NCI-H345 treated with DMSO at 0.1 percent for 48 hours (cell line): ENCODE measurements at regions not wholly inside any gene's neighbourhood (a gene's known extent, or its start where the extent isn't known, plus 50 kb on each side); places are given as distances from the start of the nearest gene placed in this dataset.

ENCODE experiments used
- DNase-seq: peaks from one replicate; lab custom pipeline; 2025; ENCODE audit not compliant: unreplicated experiment; lab: John Stamatoyannopoulos, UW

GRCh38 chr11:134514354-134514951 lies 102.4 kb upstream of the B3GAT1 start:
- no peak for DNase-seq

GRCh38 chr11:134513585-134514120 lies 101.6 kb upstream of the B3GAT1 start:
- DNase-seq, result no peak

GRCh38 chr11:134512571-134513538 lies 100.8 kb upstream of the B3GAT1 start:
- no peak for DNase-seq

- DNase-seq, result no peak
Observed at GRCh38 chr11:134512061-134512460, 100.0 kb upstream of the B3GAT1 start.

- DNase-seq, result no peak
Observed at GRCh38 chr11:134511255-134511654, 99.2 kb upstream of the B3GAT1 start.

- DNase-seq, result no peak
Observed at GRCh38 chr11:134510233-134511040, 98.4 kb upstream of the B3GAT1 start.

GRCh38 chr11:134509381-134510232 lies 97.6 kb upstream of the B3GAT1 start:
- no peak for DNase-seq

GRCh38 chr11:134508219-134508990 lies 96.4 kb upstream of the B3GAT1 start:
- no peak for DNase-seq

GRCh38 chr11:134506046-134506445 lies 94.0 kb upstream of the B3GAT1 start:
- no peak for DNase-seq

GRCh38 chr11:134505125-134505524 lies 93.1 kb upstream of the B3GAT1 start:
- no peak for DNase-seq

GRCh38 chr11:134504146-134504905 lies 92.3 kb upstream of the B3GAT1 start:
- DNase-seq, result no peak

- DNase-seq, result no peak
Observed at GRCh38 chr11:134503596-134503995, 91.6 kb upstream of the B3GAT1 start.

GRCh38 chr11:134503100-134503499 lies 91.1 kb upstream of the B3GAT1 start:
- no peak for DNase-seq

GRCh38 chr11:134502153-134502550 lies 90.1 kb upstream of the B3GAT1 start:
- no peak for DNase-seq

GRCh38 chr11:134501406-134502152 lies 89.5 kb upstream of the B3GAT1 start:
- DNase-seq, result no peak

GRCh38 chr11:134500621-134501020 lies 88.6 kb upstream of the B3GAT1 start:
- DNase-seq, result no peak

- DNase-seq, result no peak
Observed at GRCh38 chr11:134499990-134500389, 87.9 kb upstream of the B3GAT1 start.
